SK-N-SH (cell line): ENCODE measurements at regions not wholly inside any gene's neighbourhood (a gene's known extent, or its start where the extent isn't known, plus 50 kb on each side); places are given as distances from the start of the nearest gene placed in this dataset.

Experiments
- CTCF ChIA-PET: fragments of 300-600, 350-600 bp; formaldehyde crosslinking; extraction: SDS; loops from one replicate; lab custom pipeline; 2021; lab: Yijun Ruan, JAX
- POLR2A ChIA-PET: fragments of 350-600 bp; sonication (Branson Sonifier 250); formaldehyde crosslinking; extraction: SDS; loops from one replicate; lab custom pipeline; 2020; ENCODE audit warnings: antibody characterized with exemption, inconsistent platforms; lab: Yijun Ruan, JAX
- DNase-seq: peaks from one replicate; pipeline ENCODE4 v3.0.0; 2012
- H2AFZ ChIP-seq: fragments of 200-600 bp; sonication (generic); 2 replicates; pipeline ENCODE4 v1.8.1; 2016; ENCODE audit warnings: antibody characterized with exemption, mild to moderate bottlenecking, low read depth
- H3F3A ChIP-seq: fragments of 200-600 bp; sonication (generic); replicated peaks from 2 replicates; pipeline ENCODE3; 2016; ENCODE audit warnings: antibody characterized with exemption, mild to moderate bottlenecking; ENCODE audit not compliant: insufficient read depth
- H3K27ac ChIP-seq, 2 experiments: fragments of 200-500 bp in 1 of 2; fragments of 200-600 bp in 1 of 2; sonication (Bioruptor generic) in 1 of 2; sonication (generic), shearing (Covaris generic) in 1 of 2; 2 replicates each; pipeline versions ENCODE4 v1.5.1 to v1.6.1; 2014 to 2016; ENCODE audit warnings: low read depth in 2 of 2, inconsistent platforms in 1 of 2, low read length in 1 of 2, mild to moderate bottlenecking in 1 of 2, mixed read lengths in 1 of 2
- H3K27me3 ChIP-seq: fragments of 200-600 bp; sonication (generic), shearing (Covaris generic); 2 replicates; pipeline ENCODE4 v1.6.1; 2016; ENCODE audit warnings: mixed run types; ENCODE audit not compliant: insufficient read depth
- H3K36me3 ChIP-seq, 2 experiments: fragments of 200-500 bp in 1 of 2; fragments of 200-600 bp in 1 of 2; sonication (Bioruptor generic) in 1 of 2; sonication (generic) in 1 of 2; replicated peaks in 1 of 2; 2 replicates each; pipeline versions ENCODE3 to v1.5.1; 2014 to 2016; ENCODE audit warnings: low read length in 1 of 2, mild to moderate bottlenecking in 1 of 2; ENCODE audit not compliant: insufficient read depth in 2 of 2, control insufficient read depth in 1 of 2
- H3K4me1 ChIP-seq, 2 experiments: fragments of 200-500 bp in 1 of 2; fragments of 200-600 bp in 1 of 2; sonication (Bioruptor generic) in 1 of 2; sonication (generic), shearing (Covaris generic) in 1 of 2; 2 replicates each; pipeline versions ENCODE4 v1.5.1 to v1.6.1; 2014 to 2016; ENCODE audit warnings: low read depth in 1 of 2, low read length in 1 of 2, mixed run types in 1 of 2; ENCODE audit not compliant: insufficient read depth in 2 of 2, control insufficient read depth in 1 of 2
- H3K4me2 ChIP-seq: fragments of 200-600 bp; sonication (generic), shearing (Covaris generic); 2 replicates; pipeline ENCODE4 v1.6.1; 2017; ENCODE audit warnings: mixed run types
- H3K4me3 ChIP-seq, 2 experiments: fragments of 200-500 bp in 1 of 2; fragments of 200-600 bp in 1 of 2; sonication (Bioruptor generic) in 1 of 2; sonication (generic), shearing (Covaris generic) in 1 of 2; 2 replicates each; pipeline versions ENCODE4 v1.5.1 to v1.8.1; 2014 to 2016; ENCODE audit warnings: low read depth in 2 of 2, inconsistent platforms in 1 of 2, low read length in 1 of 2, mild to moderate bottlenecking in 1 of 2, mixed read lengths in 1 of 2, moderate library complexity in 1 of 2
- H3K79me2 ChIP-seq: fragments of 200-600 bp; sonication (generic); 2 replicates; pipeline ENCODE4 v1.8.1; 2017; ENCODE audit warnings: mild to moderate bottlenecking; ENCODE audit not compliant: insufficient read depth
- H3K9ac ChIP-seq: fragments of 200-600 bp; sonication (generic); 2 replicates; pipeline ENCODE4 v1.6.1; 2017; ENCODE audit warnings: mixed run types
- H3K9me2 ChIP-seq: fragments of 200-600 bp; sonication (generic); 2 replicates; pipeline ENCODE4 v1.6.1; 2017; ENCODE audit warnings: mixed run types
- H3K9me3 ChIP-seq: fragments of 200-600 bp; sonication (generic); 2 replicates; pipeline ENCODE4 v1.6.1; 2017; ENCODE audit warnings: mixed run types, mild to moderate bottlenecking, moderate library complexity
- H4K20me1 ChIP-seq: fragments of 200-600 bp; sonication (generic); 2 replicates; pipeline ENCODE4 v1.6.1; 2017; ENCODE audit warnings: mild to moderate bottlenecking, mixed run types; ENCODE audit not compliant: insufficient read depth
- CTCF ChIP-seq: fragments of 200-600 bp; sonication (generic); IDR thresholded peaks from 2 replicates; pipeline ENCODE4 v1.6.1; 2017; ENCODE audit warnings: antibody characterized with exemption, mild to moderate bottlenecking, moderate library complexity
- EP300 ChIP-seq, 2 experiments: IDR thresholded peaks; 2 replicates each; pipeline versions ENCODE4 v1.4.0 to v1.6.1; 2012; ENCODE audit warnings: borderline replicate concordance in 1 of 2, low read depth in 1 of 2, low read length in 1 of 2
- FOXJ3 ChIP-seq: sonication (generic); formaldehyde crosslinking; IDR thresholded peaks from 2 replicates; pipeline ENCODE4 v1.5.1; 2020; ENCODE audit warnings: mild to moderate bottlenecking, missing genetic modification reagents
- GABPA ChIP-seq: IDR thresholded peaks from 2 replicates; pipeline ENCODE4 v1.4.0; 2012; ENCODE audit warnings: low read depth, mild to moderate bottlenecking
- NFIC ChIP-seq: IDR thresholded peaks from 2 replicates; pipeline ENCODE4 v1.4.0; 2012; ENCODE audit warnings: borderline replicate concordance
- POLR2AphosphoS5 ChIP-seq: IDR thresholded peaks from 2 replicates; pipeline ENCODE4 v1.6.1; 2012; ENCODE audit warnings: low read depth, low read length
- RCOR1 ChIP-seq: fragments of 150-350 bp; IDR thresholded peaks from 2 replicates; pipeline ENCODE4 v1.6.1; 2017; ENCODE audit warnings: antibody characterized with exemption, low read length
- REST ChIP-seq: IDR thresholded peaks from 2 replicates; pipeline ENCODE4 v1.6.1; 2012; ENCODE audit warnings: mild to moderate bottlenecking, low read depth, low read length, moderate library complexity
- SIN3A ChIP-seq: IDR thresholded peaks from 2 replicates; pipeline ENCODE4 v1.6.1; 2012; ENCODE audit warnings: low read depth, mild to moderate bottlenecking, low read length, moderate library complexity, borderline replicate concordance
- TEAD4 ChIP-seq: IDR thresholded peaks from 2 replicates; pipeline ENCODE4 v1.4.0; 2012; ENCODE audit warnings: mild to moderate bottlenecking, borderline replicate concordance; ENCODE audit not compliant: insufficient read depth
- USF2 ChIP-seq: fragments of 150-350 bp; IDR thresholded peaks from 2 replicates; pipeline ENCODE4 v1.6.1; 2017; ENCODE audit warnings: antibody characterized with exemption, low read length, low read depth, borderline replicate concordance
- ZBTB33 ChIP-seq: IDR thresholded peaks from 2 replicates; pipeline ENCODE4 v1.4.0; 2012; ENCODE audit warnings: low read depth, borderline replicate concordance
- WGBS: methylation state at CpG from one replicate; pipeline ENCODE4 v1.1.6; 2017; ENCODE audit warnings: low lambda C conversion rate; 5-methylcytosine and 5-hydroxymethylcytosine counted together
- TF ChIP-seq, protein P1 (sequence below): IDR thresholded peaks from 2 replicates; pipeline ENCODE4; 2012

DNA sequence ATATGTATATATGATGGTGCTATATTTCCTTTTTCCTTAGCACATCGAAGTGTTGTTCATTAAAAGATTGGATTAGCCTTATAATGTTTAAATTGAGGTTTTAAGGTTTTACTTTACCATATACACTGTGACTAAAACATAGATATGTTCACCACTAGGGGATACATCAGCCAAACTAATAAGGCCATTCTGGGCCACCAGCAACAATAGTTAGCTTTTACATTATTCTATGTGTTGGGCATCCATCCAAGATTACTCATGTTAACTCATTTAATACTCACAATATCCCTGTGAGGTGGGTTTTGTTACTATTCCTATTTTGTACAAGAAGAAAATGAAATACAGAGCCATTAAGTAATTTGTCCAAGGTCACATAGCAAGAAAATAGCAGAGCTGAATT lies 202.6 kb upstream of the AVPR1A start:
- Histone ChIP-seq H3K27me3 (no peaks in the 10 kb centered on the region; the same call in 1 of the 2 replicates), H3K79me2 (no peaks in the 10 kb centered on the region), H3K4me1 (no peaks in the 10 kb centered on the region), H3K4me3 (no peak overlapping the region), H3F3A (no peaks in the 10 kb centered on the region), H3K36me3 (no peaks in the 10 kb centered on the region), H3K9me2 (no peaks in the 10 kb centered on the region), H4K20me1 (no peaks in the 10 kb centered on the region), H3K9ac (no peak overlapping the region), H3K9me3 (no peaks in the 10 kb centered on the region), H3K27ac (no peak overlapping the region), H3K4me2 (no peak overlapping the region), H2AFZ (no peak overlapping the region)
- no peak for TF ChIP-seq EP300 (IDR thresholded peaks at IDR 0.05; ENCODE audit: borderline replicate concordance in 1 of 2, low read depth in 1 of 2, low read length in 1 of 2)
- TF ChIP-seq SIN3A = no peak
- TF ChIP-seq TEAD4 = no peak
- no peak for TF ChIP-seq RCOR1
- TF ChIP-seq NFIC = no peak
- TF ChIP-seq POLR2AphosphoS5 = no peak
- no peak for TF ChIP-seq GABPA
- ChIA-PET CTCF (no interaction called here), POLR2A (no interaction called here)
- no peak for DNase-seq
- 3% methylated on average over 1 of the region's 1 CpG for WGBS

DNA sequence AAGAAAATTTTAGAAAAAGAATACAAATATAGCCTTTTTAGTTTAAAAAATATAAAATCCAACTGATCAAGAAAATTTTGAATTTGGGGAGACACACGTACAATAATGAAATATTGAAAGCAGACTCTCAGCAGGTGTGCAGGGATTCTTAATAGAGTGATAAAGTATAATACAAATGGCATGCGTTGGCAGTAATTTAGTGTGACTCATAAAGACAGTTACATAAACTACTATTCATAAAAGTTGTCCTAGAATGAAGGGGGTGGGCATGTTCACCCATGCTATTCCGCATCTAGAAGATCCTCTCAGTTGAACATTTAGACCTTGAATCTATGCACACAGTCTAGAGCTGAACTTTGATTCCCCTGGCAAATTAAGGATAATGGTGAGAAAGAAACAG lies 200.4 kb upstream of the AVPR1A start:
- Histone ChIP-seq H3K4me2 (no peak overlapping the region), H3F3A (no peaks in the 10 kb centered on the region), H3K9me3 (no peaks in the 10 kb centered on the region), H3K9ac (no peak overlapping the region), H4K20me1 (no peaks in the 10 kb centered on the region), H3K79me2 (no peaks in the 10 kb centered on the region), H3K27ac (no peak overlapping the region), H3K27me3 (no peaks in the 10 kb centered on the region), H2AFZ (no peak overlapping the region), H3K4me3 (no peak overlapping the region), H3K4me1 (no peaks in the 10 kb centered on the region), H3K9me2 (no peaks in the 10 kb centered on the region), H3K36me3 (no peaks in the 10 kb centered on the region)
- DNase-seq = no peak
- no peak for TF ChIP-seq FOXJ3 (CRISPR knock-in tag)
- POLR2A ChIA-PET = no interaction called here
- WGBS = 5% methylated on average over 3 of the region's 3 CpGs
- CTCF ChIA-PET = no interaction called here

- Histone ChIP-seq H3K36me3 (no peaks in the 10 kb centered on the region), H3K27me3 (no peaks in the 10 kb centered on the region), H4K20me1 (no peaks in the 10 kb centered on the region), H3K27ac (no peak overlapping the region), H3K79me2 (no peaks in the 10 kb centered on the region), H3K4me2 (no peak overlapping the region), H3K9me3 (no peaks in the 10 kb centered on the region), H2AFZ (no peak overlapping the region), H3K4me1 (no peaks in the 10 kb centered on the region), H3K4me3 (no peak overlapping the region), H3K9ac (no peak overlapping the region), H3F3A (no peaks in the 10 kb centered on the region), H3K9me2 (no peaks in the 10 kb centered on the region)
- ChIA-PET CTCF (no interaction called here), POLR2A (no interaction called here)
- WGBS = 9% methylated on average over 3 of the region's 3 CpGs
- DNase-seq = no peak
- TF ChIP-seq ZBTB33 = no peak
- TF ChIP-seq CTCF = no peak
- TF ChIP-seq TEAD4 = no peak
- TF ChIP-seq REST = no peak
- TF ChIP-seq FOXJ3 (CRISPR knock-in tag) = no peak
- no peak for TF ChIP-seq USF2
- TF ChIP-seq, protein P1, sequence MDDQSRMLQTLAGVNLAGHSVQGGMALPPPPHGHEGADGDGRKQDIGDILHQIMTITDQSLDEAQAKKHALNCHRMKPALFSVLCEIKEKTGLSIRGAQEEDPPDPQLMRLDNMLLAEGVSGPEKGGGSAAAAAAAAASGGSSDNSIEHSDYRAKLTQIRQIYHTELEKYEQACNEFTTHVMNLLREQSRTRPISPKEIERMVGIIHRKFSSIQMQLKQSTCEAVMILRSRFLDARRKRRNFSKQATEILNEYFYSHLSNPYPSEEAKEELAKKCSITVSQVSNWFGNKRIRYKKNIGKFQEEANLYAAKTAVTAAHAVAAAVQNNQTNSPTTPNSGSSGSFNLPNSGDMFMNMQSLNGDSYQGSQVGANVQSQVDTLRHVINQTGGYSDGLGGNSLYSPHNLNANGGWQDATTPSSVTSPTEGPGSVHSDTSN = no peak
These were observed 197.6 kb upstream of the AVPR1A start for GRCh38 chr12:63348556-63348955.
